Fibroblast of skin of scalp (primary cell): ENCODE measurements at regions not wholly inside any gene's neighbourhood (a gene's known extent, or its start where the extent isn't known, plus 50 kb on each side); places are given as distances from the start of the nearest gene placed in this dataset.
A peak's percentile ranks its signal among the peaks of the same experiment; 100 is the strongest.

Experiments
- DNase-seq: peaks from one replicate; pipeline ENCODE4 v3.0.0-alpha.2; 2013

DNA sequence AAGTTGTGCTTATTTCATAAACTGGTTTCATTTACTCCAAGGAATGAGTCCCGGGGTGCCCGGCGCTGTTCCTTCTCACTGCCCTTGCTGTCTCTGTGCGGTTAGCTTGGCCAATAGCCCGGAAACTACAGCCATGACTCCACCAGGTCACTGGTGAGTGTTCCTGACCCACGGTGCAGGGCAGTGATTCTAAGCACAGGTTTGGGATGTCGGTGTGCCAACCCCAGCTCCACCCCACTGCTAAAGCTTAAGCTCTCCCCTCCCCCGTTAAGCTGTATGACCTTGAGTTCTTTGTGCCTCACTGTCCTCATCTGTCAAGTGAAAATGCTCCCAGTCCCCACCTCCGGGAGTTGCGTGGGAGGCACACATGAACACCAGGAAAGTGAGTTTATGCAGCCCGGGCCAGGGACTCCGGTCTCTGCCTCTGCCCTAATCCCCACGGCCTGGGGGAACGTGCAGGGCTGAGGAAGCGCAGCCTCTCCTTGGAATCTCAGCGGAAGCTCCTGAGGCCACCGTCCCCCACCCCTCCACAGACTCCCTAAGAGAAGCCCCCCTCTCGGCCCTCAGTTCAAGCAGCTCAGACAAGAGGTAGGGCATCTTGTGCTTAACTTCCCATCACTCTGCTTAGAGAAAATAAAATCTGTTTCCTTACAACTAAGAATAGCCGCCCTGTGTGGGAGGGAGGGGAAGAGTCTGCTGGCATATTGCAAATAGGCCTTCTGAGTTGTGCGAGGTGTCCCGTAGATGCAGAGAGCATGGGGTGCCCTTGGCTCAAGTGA is 92.0 kb upstream of the RAI14 start:
- DNase-seq: no peak

DNA sequence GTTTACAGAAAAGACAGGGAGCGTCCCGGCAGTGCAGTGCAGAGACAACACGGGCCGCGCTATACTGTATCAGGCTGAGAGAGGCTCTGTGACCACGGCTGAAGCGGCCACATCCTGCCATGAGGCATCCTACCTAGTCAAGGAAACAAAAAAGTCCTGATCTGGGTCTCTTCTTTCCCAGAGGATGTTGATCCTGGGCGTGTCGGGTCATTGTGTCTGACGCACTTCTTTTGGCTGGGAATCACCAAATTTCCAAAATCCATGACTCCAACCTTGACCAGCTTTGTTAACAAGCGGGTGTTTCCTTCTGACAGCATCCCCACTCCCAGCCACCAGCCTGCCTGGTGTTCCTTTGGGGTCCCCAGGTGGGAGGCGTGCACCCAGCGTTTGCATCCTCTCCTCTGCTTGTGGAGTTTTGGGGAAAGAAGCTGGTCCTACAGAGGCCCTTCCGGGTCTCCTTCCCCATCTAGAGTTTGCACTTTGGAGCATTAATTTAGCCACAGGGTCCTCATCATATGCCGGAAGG is 91.4 kb upstream of the RAI14 start:
- DNase-seq: no peak

DNA sequence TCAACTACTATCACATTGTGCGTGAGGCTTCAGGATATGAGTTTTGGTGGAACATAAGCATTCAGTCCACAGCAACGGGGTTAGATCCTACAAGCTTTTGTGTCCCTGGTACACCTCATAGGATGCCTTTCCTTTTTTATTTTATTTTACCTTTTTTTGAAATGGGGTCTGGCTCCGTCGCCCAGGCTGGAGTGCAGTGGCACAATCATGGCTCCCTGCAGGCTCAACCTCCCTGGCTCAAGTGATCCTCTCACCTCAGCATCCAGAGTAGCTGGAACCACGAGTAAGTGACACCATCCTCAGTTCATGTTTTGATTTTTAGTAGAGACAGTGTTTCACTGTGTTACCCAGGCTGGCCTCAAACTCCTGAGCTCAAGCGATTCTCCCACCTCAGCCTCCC is 86.0 kb upstream of the RAI14 start:
- DNase-seq: no peak

DNA sequence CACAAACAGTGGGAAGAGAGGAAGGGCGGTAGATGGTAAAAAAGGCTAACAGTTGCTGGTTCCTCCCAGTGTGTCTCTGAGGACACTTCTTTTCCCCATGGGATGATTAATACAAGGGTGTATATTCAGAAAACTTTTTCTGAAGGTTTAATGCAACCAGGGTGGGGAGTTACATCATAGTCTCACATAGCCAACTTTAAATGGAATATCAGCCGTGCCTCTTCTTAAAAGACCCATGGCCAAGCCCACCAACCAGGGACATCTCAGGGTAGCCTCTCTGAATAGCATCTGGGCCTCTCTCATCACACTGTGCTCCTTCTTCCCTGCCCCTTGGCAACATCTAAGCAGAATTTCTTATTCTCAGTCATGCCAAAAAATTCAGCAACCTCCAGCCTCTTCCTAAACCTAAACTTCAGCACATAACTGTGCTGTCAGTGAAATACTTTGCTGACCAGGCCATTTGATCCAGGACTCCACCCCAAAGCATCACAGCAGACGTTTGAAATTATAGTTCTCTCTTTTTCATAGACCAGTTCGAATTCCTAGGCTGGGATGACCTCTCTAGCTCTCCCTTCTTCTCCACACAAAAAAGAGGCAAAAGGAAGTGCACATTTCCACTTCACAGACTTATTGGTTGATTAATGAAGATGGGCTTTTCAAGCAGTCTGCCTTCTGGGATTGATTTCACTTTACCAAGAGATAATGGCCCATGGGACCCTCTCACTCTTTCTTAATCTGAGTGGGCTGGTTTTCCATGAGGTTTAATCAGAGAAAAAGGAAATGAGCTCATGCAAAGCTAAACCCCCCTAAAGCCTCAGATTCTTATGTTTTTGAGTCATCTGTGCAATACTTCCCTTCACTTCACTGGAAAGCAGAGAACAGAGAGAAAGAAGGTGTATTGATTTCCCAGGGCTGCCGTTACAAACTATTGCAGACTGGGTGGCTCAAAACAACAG is 85.1 kb upstream of the RAI14 start:
- DNase-seq: peak; percentile 92

DNA sequence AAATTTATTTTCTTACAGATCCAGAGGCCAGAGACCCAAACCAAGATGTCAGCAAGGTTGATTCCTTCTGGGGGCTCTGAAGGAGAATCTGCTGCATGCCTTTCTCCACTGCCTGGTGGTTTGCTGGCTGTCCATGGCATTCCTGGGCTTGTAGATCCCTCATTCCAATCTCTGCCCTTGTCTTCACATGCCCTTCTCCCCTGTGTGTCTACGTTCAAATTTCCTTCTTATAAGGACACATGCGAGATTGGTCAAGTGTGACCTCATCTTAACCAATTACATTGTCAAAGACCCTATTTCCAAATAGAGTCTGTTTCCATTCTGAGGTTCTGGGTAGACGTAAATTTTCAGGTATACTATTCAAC is 84.5 kb upstream of the RAI14 start:
- DNase-seq: peak; percentile 91

DNA sequence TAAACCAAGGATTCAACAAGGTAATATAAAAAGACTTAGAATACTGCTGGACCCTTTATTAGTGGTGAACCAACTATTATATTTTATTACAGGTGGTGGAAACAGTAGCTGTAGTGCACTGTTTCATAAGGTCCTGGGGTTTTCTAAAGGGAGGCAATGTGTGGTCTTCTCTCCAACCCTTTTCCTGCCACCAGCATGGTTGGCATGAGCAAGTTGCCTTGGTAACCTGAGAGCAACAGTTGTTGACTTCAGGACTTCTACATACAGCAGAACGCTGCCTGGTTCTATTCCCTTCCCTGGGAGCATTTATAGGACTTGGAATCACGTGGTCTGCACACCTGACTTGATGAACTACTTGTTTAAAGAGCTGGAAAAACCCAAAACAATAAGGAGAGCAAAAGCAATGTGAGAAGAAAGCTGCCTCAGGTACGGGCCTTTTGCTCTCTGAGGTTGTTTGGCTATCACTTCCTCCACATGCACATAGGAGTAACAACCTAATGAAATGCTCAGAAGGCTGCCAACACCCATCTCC is 81.1 kb upstream of the RAI14 start:
- no peak for DNase-seq

DNA sequence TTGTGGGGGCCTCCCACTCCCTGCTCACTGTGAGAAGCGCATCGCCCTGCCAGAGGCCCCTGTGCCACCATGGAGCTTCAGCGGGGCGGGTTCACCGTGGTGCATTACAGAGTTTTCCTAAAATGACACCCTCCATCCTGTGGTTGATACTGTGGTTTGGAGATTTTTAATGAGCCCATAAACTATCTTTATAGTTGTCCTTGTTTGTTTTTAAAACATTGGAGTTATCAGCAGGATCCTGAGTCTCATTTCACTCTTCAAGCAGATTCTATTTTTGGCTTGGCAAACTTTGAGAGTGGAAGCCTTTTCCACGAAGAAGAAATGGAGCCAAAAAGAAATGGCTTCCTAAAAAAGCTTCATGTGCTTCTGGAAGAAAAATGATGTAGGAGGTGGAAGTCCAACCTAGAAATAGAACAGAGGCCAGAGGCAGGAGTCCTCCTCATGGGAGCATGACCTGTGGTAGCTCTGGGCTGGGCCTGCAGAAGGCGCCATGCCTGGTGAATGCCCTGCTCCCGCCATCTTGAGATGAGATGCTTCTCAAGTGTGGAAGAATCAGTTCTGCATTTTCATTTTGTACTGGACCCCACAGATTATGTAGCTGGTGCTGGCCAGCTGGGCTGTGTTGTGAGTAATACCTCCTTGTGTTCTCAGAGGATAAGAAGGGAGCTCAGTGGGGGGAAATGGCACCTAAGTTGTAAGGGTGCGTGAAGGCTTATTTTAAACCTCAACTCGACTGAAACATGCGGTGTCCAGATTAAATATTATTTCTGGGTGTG is 79.0 kb upstream of the RAI14 start:
- DNase-seq: no peak

DNA sequence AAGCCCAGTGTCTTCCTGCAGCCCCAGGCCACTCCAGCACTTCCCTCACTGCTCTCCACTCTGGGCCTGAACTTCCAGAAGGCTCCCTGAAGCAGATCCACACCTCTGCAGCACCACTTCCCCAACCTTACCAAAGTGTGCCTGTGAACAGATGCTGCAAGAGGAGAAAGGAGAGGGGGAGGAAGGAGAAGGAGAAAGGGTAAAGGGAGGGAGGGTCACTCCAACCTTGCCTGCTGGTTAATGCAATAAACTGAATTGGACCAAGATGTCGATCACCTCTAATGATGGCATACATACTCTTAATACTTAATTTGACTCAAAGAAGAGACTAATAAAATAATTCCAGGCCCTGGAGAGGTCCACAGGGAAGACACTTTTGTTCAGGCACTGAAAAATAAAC is 77.2 kb upstream of the RAI14 start:
- DNase-seq: no peak

DNA sequence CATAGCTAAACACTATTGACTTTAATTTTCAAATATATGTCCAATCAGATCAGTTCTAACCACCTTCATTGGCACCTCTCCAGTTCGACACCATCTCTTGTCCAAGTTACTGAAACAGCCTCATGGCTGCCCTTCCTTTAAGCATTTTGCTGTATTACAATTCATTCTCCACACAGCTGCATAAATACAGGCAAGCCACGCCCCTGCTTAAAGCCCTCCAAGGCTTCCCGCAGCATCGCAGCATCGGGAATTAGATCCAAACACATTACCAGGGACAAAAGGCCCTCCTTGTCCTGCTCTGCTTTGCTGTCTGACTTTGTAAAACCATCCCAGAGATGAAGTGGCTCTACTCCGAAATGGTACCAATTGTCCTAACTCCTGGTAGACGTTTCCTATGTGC is 75.1 kb upstream of the RAI14 start:
- no peak for DNase-seq

DNA sequence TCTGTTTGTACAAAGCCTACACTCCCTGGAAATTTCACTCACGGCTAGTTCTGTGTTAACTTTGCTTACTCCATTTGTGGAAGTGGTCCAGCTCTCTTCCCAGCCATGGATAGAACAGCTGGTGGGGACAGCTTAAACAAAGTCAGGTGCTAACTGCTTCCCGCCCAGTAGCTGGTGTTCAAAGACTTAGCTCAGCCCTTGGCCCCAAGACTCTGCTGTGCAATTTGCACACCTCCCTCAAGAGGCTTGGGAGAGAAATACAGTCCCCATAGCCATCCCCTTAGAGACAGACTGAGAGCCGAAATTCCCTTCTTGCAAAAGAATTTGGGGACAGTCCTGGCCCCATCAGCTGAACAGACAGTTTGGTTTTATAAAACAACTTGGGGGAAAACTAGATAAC is 73.8 kb upstream of the RAI14 start:
- DNase-seq: no peak

DNA sequence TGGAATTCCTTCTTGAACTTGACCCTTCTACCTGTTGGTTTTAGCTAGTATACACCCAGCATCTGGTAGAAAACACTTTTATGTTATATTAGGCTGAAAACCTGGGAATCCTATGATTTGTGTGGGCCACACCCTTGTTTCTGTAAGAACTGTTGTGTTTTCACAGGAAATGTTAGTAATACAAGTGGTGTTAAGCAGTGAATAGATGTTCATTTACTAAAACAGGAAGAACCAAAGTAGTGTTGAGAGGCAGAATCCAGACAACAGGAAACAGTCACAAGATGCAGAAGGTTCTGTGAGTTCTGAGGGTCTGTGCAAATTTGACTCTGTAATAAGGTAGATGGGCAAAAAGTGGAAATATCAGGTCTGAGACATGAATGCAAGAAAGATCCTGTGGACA is 73.0 kb upstream of the RAI14 start:
- DNase-seq: no peak

DNA sequence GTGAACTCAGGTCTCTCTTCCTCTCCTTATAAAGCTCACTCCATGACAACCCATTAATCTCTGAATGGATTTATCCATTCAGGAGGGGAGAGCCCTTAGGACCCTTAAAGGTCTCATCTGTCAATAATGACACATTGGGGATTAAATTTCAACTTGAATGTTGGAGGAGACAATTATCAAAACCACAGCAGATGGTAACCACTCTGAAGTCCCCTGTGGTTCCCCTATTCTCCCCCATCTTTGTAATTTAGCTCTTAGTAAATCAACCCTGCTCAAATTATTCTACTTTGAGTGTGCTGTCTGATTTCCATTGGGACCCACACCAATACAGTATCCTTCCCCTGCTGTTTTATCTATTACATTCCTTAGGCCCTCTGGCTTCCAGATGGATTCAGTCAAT is 72.0 kb upstream of the RAI14 start:
- no peak for DNase-seq

DNA sequence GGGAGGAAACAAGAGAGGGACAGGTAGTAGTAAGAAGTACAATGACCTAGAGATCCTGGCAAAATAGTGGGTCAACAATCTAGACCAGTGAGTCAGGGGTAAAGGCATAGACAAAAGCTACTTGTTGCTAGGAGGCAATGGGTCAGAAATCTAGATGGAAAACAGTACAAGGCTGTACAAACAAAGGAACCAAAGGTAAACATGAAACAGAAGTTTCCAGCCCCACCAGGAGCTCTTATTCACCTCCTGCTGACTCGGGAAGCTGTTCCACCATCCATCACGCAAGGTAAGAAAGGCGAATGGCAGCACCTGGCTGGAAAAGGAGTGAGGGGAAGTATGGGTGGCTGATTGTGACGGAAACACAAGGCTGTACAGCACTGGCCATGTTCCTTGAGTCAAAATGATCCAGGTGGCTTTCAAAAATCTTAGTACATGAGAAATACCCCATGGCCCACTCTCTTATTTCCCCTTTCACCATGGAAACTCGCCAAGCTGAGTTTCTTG is 70.5 kb upstream of the RAI14 start:
- DNase-seq: no peak

DNA sequence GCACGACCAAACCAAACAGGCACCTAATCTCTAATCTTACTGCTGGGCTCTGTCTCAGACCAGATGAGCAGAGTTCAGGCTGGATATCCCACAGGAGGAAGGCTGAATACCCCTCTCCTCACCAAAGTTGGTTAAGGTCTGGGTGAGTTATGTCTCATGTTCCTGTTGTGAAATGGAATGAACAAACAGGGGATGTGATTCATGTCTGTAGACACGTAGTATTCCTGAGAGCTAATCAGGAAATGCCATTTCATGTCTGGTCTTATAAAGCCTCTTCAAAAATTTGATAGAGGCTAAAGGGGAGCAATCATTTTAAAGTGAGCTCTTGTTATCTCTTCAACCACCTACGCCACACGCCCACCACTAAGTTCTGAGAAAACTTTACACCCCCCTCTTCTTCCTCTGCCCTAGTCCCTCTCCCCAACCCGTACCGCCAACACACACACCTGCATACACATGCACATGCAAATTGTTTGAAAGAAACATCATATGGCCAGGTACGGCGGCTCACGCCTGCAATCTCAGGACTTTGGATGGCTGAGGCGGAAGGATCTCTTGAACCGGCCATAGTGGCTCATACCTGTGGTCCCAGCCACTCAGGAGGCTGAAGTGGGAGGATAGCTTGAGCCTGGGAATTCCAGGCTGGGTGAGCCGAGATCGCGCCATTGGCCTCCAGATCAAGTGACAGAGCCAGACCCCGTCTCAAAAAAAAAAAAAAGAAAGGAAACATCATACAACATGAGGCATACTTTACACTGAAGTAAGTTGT is 69.8 kb upstream of the RAI14 start:
- DNase-seq: peak; percentile 90

DNA sequence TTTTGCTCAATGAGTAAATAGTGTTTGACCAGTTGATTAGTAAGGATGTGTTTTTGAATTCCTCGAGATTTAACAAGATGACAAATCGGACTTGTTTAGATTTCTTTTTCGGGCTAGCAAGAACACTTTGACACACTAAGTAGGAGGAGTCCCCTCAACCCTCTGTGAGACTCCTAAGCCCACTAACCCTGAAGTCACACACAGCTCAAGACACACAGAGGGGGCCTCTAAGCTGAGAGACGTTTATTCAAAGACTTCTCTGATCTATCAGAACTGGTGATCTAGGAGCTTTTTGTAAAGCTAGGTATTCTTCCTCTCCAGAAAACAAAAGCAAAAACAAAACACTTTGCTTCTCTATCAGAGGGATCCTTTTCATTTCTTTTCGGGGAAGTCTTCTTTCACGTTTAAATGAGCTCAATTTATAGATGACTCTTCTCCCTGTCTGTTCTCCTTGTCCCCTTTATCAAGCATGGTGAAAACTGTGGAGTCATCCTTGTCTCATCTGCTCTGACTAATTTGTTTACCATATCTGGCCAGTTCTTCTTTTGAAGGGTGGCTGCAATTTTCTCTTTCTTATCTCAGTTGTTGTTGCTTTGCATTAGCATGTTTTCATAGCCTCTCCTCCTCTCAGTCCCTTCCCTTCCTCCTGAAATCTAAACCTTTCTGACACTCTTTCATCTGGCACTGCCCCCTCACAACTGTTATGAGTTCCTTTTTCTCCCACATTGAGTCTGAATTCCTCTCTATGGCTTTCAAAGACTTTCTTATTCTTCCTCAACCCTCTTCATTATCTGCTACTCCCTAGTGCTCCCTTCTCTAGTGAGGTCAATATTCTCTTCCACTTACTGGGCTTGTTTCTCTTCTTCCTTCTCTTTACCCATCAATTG is 68.5 kb upstream of the RAI14 start:
- DNase-seq: peak; percentile 65

DNA sequence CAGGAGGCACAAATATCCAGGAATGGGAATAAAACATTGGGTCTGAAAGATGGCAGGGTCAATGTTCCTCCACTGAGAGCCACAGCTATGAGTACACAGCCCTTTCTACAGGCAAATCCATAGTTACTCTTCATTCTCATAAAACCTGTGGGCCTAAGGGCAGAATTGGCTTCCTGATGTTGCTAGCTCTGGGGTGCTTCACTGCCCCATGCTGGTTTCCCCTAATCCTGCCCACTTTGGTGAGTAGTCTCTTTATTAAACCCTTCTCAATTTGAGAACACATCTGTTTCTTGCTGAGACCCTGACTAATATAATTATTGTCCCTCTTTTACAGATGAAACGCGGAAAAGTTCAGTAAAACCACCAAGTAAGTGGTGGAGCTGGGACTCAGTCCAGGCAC is 66.3 kb upstream of the RAI14 start:
- DNase-seq: no peak

DNA sequence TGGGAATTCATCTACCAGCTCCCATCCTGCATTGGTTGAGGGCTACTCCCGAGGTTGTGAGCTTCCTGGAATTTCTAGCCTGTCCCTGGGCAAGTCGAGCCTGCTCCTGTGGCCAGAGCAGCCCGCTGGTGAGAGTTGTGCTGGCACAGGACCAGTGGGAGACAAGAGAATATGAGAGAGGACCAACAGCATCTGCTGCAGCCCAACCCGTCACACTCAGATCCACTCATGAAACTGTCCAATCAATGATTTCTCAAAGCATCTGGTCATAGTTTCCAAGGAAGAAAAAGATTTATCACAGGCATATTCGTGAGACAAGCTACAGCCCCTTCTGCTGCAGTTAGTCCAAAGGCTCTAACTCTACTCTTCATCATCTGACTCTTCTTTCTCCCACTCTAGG is 64.4 kb upstream of the RAI14 start:
- DNase-seq: no peak

DNA sequence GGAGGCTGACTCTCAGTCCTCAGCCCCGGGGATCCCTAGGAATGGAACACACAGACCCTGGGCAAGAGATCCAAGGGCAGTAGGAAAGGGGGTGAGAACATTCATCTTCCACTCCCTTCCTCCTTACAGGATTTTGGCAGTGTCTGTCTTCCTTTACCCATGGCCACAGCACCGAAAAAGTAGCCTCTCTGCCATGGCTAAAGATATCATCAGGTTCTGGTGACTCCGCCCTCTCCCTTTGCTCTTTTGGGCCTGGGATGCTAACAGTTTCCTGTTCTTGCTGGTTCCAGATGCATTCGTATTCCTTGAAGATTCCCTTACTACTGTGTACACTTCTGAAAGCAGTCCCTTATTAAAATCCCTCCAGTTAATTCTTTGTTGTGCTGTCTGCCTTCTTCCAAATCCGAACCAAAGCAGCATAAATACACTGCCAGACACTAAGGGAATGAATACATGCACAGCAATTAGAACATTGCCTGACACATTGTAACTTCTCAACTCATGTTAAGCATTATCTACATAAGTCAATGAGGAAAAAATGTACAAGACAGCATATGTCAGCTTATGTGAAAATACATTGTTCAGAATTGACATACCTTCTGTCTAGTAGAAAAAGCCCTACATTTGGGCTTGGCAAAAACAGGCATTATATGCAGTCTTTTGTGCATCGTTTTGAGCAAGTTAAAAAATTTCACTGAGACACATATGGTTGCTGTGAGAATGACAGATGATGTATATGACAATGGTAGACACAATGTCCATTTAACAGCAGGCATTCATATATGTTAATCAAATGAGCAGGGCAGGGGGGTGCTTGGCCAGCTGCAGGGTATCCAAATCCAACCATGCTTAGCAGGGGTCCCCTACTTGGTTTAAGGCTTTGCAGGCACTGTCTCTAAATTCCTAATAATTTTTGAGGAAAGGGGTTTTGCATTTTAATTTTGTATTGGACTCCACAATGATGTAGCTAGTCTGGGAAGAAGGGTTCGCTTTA is 58.8 kb upstream of the RAI14 start:
- DNase-seq: no peak

DNA sequence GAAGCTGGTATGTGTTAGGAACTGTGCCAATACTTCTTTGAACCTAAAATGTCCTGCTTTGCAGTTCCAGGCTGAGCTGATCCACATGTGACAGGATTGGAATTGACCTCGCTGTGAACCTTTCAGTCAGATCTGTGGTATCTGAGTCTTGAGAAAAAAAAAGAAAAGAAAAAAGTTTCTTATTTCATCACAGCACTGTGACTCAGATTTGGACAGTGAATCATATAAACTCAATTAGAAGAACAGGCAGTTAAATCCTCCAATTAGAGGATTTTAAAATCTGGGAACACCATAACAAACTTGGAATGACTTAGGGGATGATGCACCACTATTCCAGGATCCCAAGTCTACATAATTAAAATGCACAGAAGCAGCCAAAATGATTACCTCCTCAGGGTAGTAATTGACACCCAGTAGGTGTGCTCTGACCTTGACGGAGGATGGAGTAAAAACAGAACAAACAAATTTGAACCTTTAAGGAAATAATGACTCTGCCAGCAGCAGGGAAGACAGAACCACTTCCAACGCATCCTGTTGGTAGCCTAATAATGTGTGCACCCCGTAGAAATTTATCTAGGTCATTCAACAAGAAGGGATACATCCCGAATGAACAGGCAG is 57.8 kb upstream of the RAI14 start:
- DNase-seq: peak; percentile 93
